NB4 (cell line): ENCODE measurements at regions not wholly inside any gene's neighbourhood (a gene's known extent, or its start where the extent isn't known, plus 50 kb on each side); places are given as distances from the start of the nearest gene placed in this dataset.

Experiments used
- POLR2A ChIP-seq: IDR thresholded peaks from 2 replicates; pipeline ENCODE4 v1.6.1; 2011; ENCODE audit warnings: mild to moderate bottlenecking; ENCODE audit not compliant: insufficient read length; ENCODE audit errors: extremely low read depth
- TF ChIP-seq, protein P1 (sequence below): IDR thresholded peaks from one replicate; pipeline ENCODE4 v1.5.1; 2012; ENCODE audit warnings: low read depth, low read length
- TF ChIP-seq, protein P2 (sequence below): IDR thresholded peaks from 2 replicates; pipeline ENCODE4 v1.6.1; 2011; ENCODE audit warnings: low read depth, low read length

DNA sequence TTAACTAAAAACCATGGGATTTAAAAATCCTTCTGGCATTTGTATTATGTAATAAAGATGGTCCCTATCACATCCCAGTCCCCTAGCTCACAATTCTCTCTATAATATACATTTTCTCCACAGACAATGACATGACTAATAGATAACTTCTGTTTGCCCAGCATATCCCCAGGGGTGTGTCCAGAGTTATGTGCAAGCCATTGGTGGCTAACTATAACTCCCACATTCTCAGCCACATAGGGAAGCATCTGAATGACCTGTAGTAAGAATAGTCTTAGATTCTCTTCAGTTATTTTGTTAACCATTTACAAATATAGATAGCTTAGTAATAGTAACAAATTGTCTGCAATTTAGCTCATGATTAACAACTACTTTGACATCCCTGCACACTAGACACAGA lies 52.2 kb upstream of the RBSN start:
- no peak for TF ChIP-seq POLR2A
- TF ChIP-seq, protein P1, sequence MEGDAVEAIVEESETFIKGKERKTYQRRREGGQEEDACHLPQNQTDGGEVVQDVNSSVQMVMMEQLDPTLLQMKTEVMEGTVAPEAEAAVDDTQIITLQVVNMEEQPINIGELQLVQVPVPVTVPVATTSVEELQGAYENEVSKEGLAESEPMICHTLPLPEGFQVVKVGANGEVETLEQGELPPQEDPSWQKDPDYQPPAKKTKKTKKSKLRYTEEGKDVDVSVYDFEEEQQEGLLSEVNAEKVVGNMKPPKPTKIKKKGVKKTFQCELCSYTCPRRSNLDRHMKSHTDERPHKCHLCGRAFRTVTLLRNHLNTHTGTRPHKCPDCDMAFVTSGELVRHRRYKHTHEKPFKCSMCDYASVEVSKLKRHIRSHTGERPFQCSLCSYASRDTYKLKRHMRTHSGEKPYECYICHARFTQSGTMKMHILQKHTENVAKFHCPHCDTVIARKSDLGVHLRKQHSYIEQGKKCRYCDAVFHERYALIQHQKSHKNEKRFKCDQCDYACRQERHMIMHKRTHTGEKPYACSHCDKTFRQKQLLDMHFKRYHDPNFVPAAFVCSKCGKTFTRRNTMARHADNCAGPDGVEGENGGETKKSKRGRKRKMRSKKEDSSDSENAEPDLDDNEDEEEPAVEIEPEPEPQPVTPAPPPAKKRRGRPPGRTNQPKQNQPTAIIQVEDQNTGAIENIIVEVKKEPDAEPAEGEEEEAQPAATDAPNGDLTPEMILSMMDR, result no peak
- TF ChIP-seq, protein P2, sequence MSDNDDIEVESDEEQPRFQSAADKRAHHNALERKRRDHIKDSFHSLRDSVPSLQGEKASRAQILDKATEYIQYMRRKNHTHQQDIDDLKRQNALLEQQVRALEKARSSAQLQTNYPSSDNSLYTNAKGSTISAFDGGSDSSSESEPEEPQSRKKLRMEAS, result no peak
